Heart right ventricle (tissue), 16 donors: ENCODE measurements at regions not wholly inside any gene's neighbourhood (a gene's known extent, or its start where the extent isn't known, plus 50 kb on each side); places are given as distances from the start of the nearest gene placed in this dataset.

ENCODE experiments used
- ATAC-seq, 8 donors: fragments of 200-7000 bp; cut with Tn5 transposase; one replicate each; pipeline ENCODE4 v1.9.1; 2020; ENCODE audit warnings: mild to moderate bottlenecking in 8 of 8, moderate library complexity in 8 of 8, moderate number of reproducible peaks in 1 of 8
- DNase-seq, 2 donors: peaks; one replicate each; pipeline ENCODE4 v3.0.0-alpha.2; 2020
- H3K27ac ChIP-seq, 10 donors: fragments of 200-600 bp; sonication (generic) in 2 of 10; one replicate each; pipeline versions ENCODE4 v1.5.0 to v1.8.0; 2020 to 2022; ENCODE audit warnings: mild to moderate bottlenecking in 3 of 10
- H3K27me3 ChIP-seq, 7 donors: fragments of 200-600 bp; one replicate each; pipeline ENCODE4 v1.8.0; 2021 to 2022; ENCODE audit warnings: mild to moderate bottlenecking in 2 of 7
- H3K36me3 ChIP-seq, 9 donors: fragments of 200-600 bp; sonication (generic) in 1 of 9; one replicate each; pipeline versions ENCODE4 v1.5.0 to v1.8.0; 2020 to 2022; ENCODE audit warnings: mild to moderate bottlenecking in 2 of 9
- H3K4me1 ChIP-seq, 9 donors: fragments of 200-600 bp; sonication (generic) in 1 of 9; one replicate each; pipeline versions ENCODE4 v1.5.0 to v1.8.0; 2020 to 2022; ENCODE audit warnings: mild to moderate bottlenecking in 4 of 9
- H3K4me3 ChIP-seq, 10 donors: fragments of 200-600 bp; sonication (generic) in 2 of 10; one replicate each; pipeline versions ENCODE4 v1.5.0 to v1.8.0; 2020 to 2022; ENCODE audit warnings: mild to moderate bottlenecking in 7 of 10, moderate library complexity in 2 of 10
- H3K9me3 ChIP-seq, 11 donors: fragments of 200-600 bp in 10 of 11; sonication (generic) in 2 of 11; one replicate each; pipeline versions ENCODE4 v1.5.0 to v1.8.0; 2013 to 2022; ENCODE audit warnings: mild to moderate bottlenecking in 2 of 11, control low read depth in 1 of 11, moderate library complexity in 1 of 11
- CTCF ChIP-seq, 9 donors: fragments of 200-600 bp; sonication (generic) in 2 of 9; IDR thresholded peaks; one replicate each; pipeline versions ENCODE4 v1.5.0 to v1.8.0; 2021 to 2022; ENCODE audit warnings: antibody characterized with exemption in 9 of 9, mild to moderate bottlenecking in 5 of 9, moderate library complexity in 1 of 9
- WGBS, 2 donors: extraction: QIAGEN DNeasy Blood & Tissue Kit; methylation state at CpG; one replicate each; pipeline ENCODE4 v1.1.7; 2013; ENCODE audit warnings: inconsistent platforms in 1 of 2; 5-methylcytosine and 5-hydroxymethylcytosine counted together
- intact Hi-C, 10 donors: fragments of 100-400 bp; cut with DNase I; formaldehyde crosslinking; loops; one replicate each; pipeline versions ENCODE4 v1.11.1 to v1.14.2; 2022
- donor health status: Arrhythmogenic right ventricular cardiomyopathy.
- donor health status: ischemic (EF 13 %, LVEDD 7.1; RV severe dilation, severe dysfunction).
- donor health status: healthy with polysubstance abuse.
- donor health status: DM: no; HTN: yes; CAD: no.
- donor health status: DM: no; HTN: no; CAD: no.
- donor health status: ischemic (EF 25% LVEDD 6.9; RV normal size, moderate dysfunction).
- donor health status: ischemic (EF 25% LVEDD 5.7; RV mildly dilated, moderate dysfunction).
- donor health status: healthy.
- donor health status: DM: yes; HTN: yes; CAD: no.
- donor health status: Ischemic cardiomyopathy.
- donor health status: ischemic (EF 35%, LVEDD 5.7; RV mildly dilated, moderate dysfunction).
- donor health status: nonischemic (EF 11% LVEDD 7.7; RV severe dilation, severe dysfunction).
- donor health status: DM: yes; HTN: yes; CAD: no.
- donor health status: PGD.
- donor health status: ischemic (EF 29% LVEDD 5.4; RV normal size, mild dysfunction).
- donor health status: nonischemic (EF 23%, LVEDD 6.1; RV moderate dilation, normal function).

DNA sequence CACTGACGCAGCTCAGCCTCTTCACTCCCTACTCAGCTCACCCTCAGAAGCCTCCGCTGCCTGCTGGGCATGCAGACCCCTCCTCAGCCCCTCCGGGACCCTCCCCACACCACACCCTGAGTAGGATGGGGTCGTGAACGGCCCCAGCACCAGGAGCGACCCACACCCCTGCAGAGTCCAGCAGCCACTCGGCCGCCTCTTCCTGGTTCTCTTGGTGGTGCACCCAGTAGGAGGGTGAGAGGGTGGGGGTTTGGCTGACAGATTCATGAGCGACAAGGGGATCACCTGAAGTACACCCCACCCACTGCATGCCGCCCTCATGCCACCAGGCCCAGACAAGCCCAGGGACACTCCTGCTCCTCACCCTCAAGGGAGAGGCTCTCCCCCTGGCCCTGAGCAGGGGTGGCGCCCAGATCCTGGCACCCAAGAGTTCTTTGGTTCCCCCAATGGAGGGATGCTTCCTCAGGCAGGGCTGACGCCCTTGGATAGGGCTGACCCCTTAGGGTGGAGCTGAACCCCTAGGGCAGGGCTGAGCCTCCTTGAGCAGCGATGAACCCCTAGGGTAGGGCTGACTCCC, 76.6 kb upstream of the GPC1 start:
- DNase-seq (no peak), ATAC-seq (peak in 1 of 8 donors; percentile 6)
- intact Hi-C loops = loop anchor here in 2 of 10 donors (10.0 kb wide), 2 partner anchors 66 to 124 kb away; no protein-coding TSS in a partner anchor
- H3K4me1 ChIP-seq = peaks cover 0 to 7% (median 0%) of the 10 kb centered on the region in 9 donors
- WGBS, 2 donors = 88 to 92% methylated on average over 13 of the region's 13 CpGs
- no peaks in the 10 kb centered on the region for H3K36me3 ChIP-seq
- peaks cover 0 to 24% (median 16%) of the 10 kb centered on the region in 11 donors for H3K9me3 ChIP-seq
- TF ChIP-seq CTCF (IDR thresholded peaks at IDR 0.05) = no peak
- H3K4me3 ChIP-seq = no peak overlapping the region
- H3K27me3 ChIP-seq = peaks cover 0 to 2% (median 0%) of the 10 kb centered on the region in 7 donors
- no peak overlapping the region for H3K27ac ChIP-seq

- intact Hi-C loops = loop anchor here in 2 of 10 donors (10.0 kb wide), 2 partner anchors 65 to 125 kb away; no protein-coding TSS in a partner anchor
- no peak for DNase-seq
- no peak for TF ChIP-seq CTCF (IDR thresholded peaks at IDR 0.05)
These were observed 75.8 kb upstream of the GPC1 start for GRCh38 chr2:240359695-240360094.

GRCh38 chr2:240360645-240361475, 74.6 kb upstream of the GPC1 start:
- ATAC-seq (no peak), DNase-seq (no peak)
- Histone ChIP-seq H3K36me3 (no peaks in the 10 kb centered on the region), H3K27me3 (no peaks in the 10 kb centered on the region), H3K4me3 (no peak overlapping the region), H3K27ac (no peak overlapping the region), H3K4me1 (peaks cover 0 to 5% (median 0%) of the 10 kb centered on the region in 9 donors), H3K9me3 (peaks cover 0 to 24% (median 16%) of the 10 kb centered on the region in 11 donors)
- intact Hi-C loops = no loop called here
- 89 to 93% methylated on average over 9 of the region's 9 CpGs for WGBS, 2 donors
- no peak for TF ChIP-seq CTCF (IDR thresholded peaks at IDR 0.05)

More at GRCh38 chr2:240359695-240360094, 75.8 kb upstream of the GPC1 start:
- H3K36me3 ChIP-seq = no peaks in the 10 kb centered on the region
- H3K4me1 ChIP-seq = peaks cover 0 to 7% (median 0%) of the 10 kb centered on the region in 9 donors
- no peak overlapping the region for H3K27ac ChIP-seq
- H3K9me3 ChIP-seq = peaks cover 0 to 24% (median 16%) of the 10 kb centered on the region in 11 donors
- 83 to 90% methylated on average over 3 of the region's 3 CpGs for WGBS, 2 donors
- peaks cover 0 to 2% (median 0%) of the 10 kb centered on the region in 7 donors for H3K27me3 ChIP-seq
- no peak for ATAC-seq
- H3K4me3 ChIP-seq = no peak overlapping the region

DNA sequence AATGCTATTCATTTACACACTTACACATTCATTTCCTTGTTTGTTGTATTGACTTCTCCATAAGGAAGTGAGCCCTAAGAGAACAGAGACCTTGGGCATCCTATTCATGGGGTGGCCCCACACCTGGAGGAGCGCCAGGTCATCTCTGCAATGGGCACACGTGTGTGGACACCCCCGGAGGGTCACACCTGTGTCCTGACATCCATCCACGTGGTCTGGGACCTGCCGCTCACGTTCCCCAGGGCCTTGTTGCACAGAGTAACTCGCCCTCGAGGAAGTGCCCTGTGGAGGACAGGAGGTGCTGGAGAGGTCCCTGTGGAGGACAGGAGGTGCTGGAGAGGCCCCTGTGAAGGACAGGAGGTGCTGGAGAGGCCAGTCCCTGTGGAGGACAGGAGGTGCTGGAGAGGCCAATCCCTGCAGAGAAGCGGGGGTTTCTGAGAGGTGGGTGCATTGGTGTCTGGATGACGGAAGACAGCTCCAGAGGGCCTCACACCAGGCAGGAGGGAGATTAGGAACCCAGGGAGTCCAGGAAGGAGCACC, 73.2 kb upstream of the GPC1 start:
- intact Hi-C loops = no loop called here
- no peak for TF ChIP-seq CTCF (IDR thresholded peaks at IDR 0.05)
- no peak for DNase-seq

More for the DNA sequence above, 73.2 kb upstream of the GPC1 start:
- peaks cover 0 to 11% (median 0%) of the 10 kb centered on the region in 9 donors for H3K4me1 ChIP-seq
- no peak overlapping the region for H3K27ac ChIP-seq
- 76 to 94% methylated on average over 10 of the region's 10 CpGs for WGBS, 2 donors
- H3K27me3 ChIP-seq = no peaks in the 10 kb centered on the region
- ATAC-seq = no peak
- H3K9me3 ChIP-seq = peaks cover 0 to 24% (median 16%) of the 10 kb centered on the region in 11 donors
- no peaks in the 10 kb centered on the region for H3K36me3 ChIP-seq
- no peak overlapping the region for H3K4me3 ChIP-seq
